ENCODE measurements at regions not wholly inside any gene's neighbourhood (a gene's known extent, or its start where the extent isn't known, plus 50 kb on each side); places are given as distances from the start of the nearest gene placed in this dataset.

DNA sequence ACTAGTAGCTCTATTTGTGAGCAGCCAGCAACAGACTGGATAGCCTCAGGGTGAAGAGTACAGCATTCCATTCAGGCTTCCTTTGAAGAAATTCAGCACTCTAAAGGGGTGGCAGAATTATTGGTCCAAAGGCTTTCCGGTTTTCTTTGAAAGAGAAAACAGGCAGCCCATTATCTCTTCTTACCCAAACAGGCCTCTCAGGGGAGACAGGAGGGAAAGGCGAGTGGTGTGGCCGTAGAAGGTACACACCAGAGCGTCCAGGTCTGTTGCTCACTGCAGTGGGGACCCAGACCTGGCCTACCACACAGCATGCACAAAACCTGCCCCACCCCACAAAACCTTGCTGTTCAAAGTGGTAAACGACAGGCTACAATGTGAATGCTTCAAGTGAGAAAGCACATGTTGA, 83.3 kb downstream of the ZNF608 start:
- no peak for DNase-seq

DNA sequence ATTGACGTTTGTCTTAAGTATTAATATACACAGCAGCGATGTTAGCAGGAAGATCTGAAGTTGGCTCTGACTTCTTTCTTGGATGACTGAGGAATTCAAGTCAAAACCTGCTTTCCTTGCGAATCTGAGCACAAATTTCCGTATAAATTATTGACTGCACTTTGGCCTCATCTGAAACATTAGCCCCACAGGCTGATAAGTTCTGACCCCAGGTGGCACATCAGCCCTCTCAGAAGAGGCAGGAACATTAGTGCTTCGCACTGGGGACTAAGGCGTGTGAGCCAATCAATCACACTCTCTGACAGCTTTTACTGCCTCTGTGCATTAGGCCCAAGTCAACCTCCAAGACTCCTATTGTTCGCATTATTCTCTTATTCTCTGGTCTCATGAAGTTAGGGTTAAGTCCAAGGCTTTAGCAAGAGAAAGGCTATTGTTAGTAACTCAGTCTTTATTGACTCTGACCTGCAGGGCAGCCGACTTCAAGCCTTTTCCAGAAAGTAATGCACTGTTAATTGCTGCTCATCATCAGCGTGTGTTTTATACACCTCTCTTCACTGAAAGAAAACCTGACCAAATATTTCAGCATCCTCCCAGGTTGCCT, 84.2 kb downstream of the ZNF608 start:
- DNase-seq, result no peak

GRCh38 chr5:124661317-124662141, 84.9 kb downstream of the ZNF608 start:
- no peak for DNase-seq

GRCh38 chr5:124660229-124661093, 86.0 kb downstream of the ZNF608 start:
- DNase-seq, result no peak

GRCh38 chr5:124659798-124660197, 86.6 kb downstream of the ZNF608 start:
- DNase-seq, result no peak

GRCh38 chr5:124658867-124659557, 87.4 kb downstream of the ZNF608 start:
- DNase-seq, result no peak

DNA sequence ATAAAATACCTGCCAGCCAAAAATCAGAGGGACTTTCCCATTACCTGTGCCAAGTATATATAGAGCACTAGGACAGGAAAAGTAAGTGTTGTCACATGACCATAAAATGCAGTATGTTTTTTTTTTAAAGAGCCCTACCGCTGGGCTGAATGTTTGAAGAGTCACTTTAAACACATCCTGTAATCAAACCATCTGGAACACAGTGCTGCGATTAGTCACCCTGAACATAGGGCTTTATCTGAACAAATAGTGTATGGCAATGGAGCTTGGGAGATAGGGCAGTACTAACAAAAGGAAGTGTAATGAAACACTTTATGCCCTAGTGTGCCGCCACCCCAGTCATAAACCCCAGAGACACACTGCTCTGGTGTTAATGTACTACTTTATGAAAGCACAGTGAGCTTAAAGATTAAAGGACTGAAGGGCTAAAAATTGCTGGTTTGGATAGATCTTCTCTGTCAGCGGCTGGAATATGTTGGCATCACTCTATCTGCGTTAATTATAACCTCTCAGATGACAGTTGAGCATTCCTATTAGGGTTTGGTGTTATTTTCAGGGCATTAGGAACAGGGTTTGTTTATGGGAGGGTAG, 90.4 kb downstream of the ZNF608 start:
- no peak for DNase-seq

DNA sequence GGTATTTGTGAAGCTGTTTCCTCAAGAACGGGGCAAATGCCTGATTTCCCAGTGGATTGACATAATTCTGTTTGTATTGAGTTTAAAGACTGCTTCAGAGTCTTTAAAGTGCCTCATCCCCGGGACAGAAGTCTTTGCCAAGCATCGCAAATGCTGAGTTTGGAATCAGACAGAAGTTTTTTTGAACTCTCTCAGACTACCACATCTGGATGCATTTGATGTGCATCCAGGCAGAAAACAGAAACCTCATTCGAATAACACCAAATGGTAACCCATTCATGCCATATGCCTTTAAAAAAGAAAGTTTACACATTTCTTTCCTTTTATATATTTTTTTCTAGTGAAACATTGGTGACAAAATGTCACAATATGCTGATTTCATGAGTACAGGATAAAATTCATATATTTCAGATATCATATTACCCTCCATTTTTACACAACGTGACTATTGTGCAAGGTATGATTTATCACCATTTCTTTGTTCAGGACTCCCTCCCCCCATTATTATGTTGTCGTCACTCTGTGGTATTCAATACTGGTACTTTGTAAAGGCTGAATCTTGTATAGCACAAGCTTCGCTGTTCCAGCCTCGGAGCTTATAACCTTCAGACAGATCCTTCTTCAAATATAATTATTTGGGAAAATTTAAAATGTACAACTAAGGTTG, 91.1 kb downstream of the ZNF608 start:
- DNase-seq, result no peak

DNA sequence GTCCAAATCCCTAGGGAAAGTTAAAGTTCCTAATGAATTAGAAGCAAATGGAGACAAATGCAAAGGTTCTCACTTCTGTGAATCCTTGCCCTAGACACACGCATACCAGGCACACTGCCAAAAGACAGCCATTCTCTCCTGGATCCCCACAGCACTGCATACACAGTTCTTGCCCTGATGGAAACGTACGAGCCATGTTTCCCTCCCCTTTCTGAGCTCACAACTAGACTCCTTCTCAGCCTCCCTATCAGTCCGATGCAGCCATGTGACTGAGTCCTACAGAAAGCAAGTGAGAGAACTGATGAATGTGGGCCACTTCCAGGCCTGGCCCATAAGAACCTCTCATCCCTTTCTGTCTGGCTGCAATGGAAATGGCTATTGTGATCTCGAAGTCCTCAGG, 92.0 kb downstream of the ZNF608 start:
- DNase-seq, result no peak

DNA sequence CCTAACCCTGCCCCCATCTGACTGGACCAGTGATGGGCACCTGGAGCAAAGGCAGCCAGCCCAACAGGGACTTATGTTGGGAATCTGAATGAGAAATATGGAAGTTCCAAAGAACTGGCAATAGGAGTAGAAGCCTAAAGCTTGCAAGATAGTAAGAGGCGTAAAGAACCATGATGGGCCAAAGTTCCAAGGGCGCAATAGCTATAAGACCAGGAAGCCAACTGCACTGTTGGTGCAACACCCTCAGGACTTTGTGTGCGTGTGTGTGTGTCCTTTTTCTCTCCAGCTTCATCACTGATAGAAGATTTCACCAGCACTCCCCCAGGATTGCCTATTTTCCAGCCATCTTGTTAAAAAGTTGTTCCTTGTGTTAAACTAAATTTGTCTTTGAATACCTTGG, 92.8 kb downstream of the ZNF608 start:
- DNase-seq, result no peak

DNA sequence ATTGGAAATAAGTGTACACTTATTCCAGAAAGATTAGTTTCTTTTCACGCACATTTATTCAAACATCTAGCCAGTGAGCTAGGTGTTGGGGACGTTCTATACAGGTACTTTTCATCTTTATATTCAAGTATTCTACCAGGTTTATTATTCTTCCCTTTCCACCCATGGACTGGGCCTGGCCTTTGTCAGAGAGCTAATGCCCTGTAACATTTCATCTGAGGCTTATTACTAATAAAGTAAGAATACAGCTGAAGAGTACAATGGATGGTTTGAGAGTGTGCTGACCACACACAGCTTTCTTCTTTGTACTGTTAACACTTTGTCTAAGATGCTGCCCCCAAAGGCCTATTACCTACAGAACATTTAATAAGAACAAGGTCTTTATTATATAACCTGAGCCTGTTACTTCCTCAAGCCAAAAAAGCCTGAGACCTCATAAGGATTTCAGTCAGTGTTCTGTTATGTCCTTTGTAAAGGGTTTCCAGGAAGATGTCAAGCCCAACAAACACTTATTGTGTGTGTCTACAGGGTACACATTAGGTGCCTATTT, 93.5 kb downstream of the ZNF608 start:
- no peak for DNase-seq

DNA sequence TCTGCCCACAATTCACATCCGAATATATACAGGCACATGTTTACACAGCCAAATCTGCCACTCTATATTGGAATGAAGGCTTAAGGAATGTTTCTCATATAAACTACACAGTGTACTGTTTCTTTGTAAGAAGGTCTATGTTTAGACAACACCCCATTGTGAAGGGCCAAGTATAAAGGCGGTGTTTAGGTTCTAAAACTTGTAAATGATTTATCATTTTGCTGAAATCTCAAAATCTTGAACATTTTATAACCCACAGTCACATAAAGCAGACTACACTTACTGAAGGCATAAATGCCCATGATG, 94.0 kb downstream of the ZNF608 start:
- DNase-seq, result no peak

DNA sequence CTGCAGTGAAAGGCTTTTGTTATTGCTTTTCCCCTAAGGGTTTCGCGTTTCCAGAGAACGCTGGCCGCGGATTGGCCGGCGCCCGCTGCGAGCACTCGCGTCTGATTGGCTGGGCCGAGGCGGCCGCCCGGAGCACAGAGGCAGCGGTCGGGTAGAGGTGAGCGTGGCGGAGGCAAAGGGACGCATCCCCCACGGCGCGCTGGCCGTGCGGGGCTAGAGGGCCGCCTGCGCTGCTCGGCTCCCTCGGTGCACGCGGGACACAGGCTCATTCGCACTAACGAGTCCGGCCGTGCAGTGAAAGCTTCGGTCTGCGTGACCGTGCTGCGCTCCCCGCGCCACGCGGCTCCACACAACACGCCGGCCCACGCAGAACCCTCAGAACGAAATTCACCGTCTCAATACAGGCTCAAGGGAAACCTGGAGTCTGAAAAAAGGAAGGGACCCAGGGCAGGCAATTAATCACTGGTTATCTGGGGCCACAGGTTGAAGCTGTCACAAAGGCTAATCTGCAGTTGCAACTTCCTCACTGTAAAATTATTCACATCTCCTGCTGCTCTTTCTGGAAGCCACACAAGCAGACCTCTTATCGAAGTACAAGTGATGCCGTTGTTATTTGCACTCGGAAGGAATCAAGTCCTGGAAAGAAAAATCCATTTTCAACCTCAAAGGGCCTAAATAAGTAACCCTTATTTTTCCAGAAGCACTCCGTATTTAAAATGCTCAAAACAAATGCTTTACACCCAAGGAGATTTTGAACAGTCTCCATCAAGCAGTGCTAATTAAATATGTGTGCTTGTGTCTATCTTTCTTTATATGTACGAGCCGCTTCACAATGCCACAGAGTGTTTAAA, 94.6 kb downstream of the ZNF608 start:
- peak; percentile 53 for DNase-seq

DNA sequence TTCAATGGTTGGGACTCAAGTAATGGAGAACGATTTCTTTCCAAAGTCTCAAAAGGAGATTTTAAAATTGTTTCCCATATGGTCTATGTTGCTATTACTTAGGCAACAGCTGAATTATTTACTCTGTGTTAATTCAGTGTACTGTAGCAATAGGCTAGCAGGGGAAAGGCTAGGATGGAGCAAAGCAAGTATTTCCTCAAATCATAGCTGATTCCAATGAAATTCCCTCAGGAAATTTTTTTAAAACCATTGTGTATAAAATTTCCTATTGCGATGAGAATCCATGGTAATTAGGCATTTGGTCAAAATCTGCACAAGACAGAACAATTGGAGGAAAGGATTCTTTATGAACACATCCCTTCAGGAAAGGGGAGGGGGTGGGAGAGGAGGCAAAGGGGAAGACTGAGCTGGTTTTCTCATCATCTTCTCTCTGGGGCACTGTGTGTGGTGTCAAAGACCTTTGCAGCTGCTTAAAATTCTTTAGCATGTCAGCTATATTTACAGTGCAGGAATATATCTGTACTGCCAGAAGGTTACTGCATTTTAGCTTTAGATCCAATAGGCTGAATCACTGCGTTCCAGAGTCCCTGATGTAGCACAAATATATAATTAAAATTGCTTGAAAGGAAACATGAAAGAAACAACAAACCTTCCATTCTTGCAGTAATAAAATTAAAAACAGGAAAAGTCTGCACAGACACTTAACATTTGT, 95.3 kb downstream of the ZNF608 start:
- no peak for DNase-seq

DNA sequence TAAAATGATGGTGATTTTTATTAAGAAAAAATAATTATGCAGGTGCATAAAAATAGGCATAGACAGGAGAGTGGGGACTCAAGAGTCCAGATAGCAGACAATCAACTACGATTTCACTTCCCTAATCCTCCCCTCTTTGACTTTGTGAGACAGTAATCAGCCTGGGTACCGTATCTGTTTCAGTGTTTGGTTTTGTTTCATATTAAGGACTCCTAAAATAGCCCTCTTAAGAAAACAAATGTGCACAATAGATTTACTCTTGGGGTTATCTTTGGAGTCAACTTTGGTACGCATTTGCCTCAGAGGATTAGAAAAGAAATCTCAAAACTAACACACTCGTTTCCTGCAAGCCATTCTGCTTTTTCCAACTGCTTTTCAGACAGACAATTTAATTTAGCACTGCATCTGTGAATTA, 96.3 kb downstream of the ZNF608 start:
- DNase-seq, result no peak

- peak; percentile 89 for DNase-seq
Observed at GRCh38 chr5:124649491-124650146, 96.8 kb downstream of the ZNF608 start.

GRCh38 chr5:124648902-124649467, 97.5 kb downstream of the ZNF608 start:
- DNase-seq, result no peak

- no peak for DNase-seq
Observed at GRCh38 chr5:124647352-124647751, 99.1 kb downstream of the ZNF608 start.

GRCh38 chr5:124645396-124645795, 101.0 kb downstream of the ZNF608 start:
- no peak for DNase-seq

Measured in CD4-positive, alpha-beta T cell treated with Interferon gamma for 1 hour (primary cell).